K562 (cell line): ENCODE measurements at regions not wholly inside any gene's neighbourhood (a gene's known extent, or its start where the extent isn't known, plus 50 kb on each side); places are given as distances from the start of the nearest gene placed in this dataset.

ENCODE experiments used
- ATAC-seq: fragments of 200-7000 bp; cut with Tn5 transposase; 3 replicates; pipeline ENCODE4 v1.9.1; 2020; ENCODE audit warnings: moderate library complexity
- BruUV-seq: library from RNA; stranded (reverse); fragments of 400-500 nt; replicated peaks from 2 replicates; lab custom pipeline; 2021; lab: Mats Ljungman, UMichigan
- CTCF ChIA-PET: fragments of 300-600 bp; formaldehyde crosslinking; extraction: SDS; loops from one replicate; lab custom pipeline; 2021; ENCODE audit warnings: low intra/inter-chr PET ratio; lab: Yijun Ruan, JAX
- POLR2A ChIA-PET: fragments of 300-600, 350-650 bp; sonication (Branson Sonifier 250); formaldehyde crosslinking; extraction: SDS; loops from one replicate; lab custom pipeline; 2021; ENCODE audit warnings: antibody characterized with exemption, inconsistent platforms; lab: Yijun Ruan, JAX
- DNase-seq, 4 experiments: peaks; one replicate each; pipeline versions ENCODE4 v3.0.0 to v3.0.0-alpha.2; 2011 to 2018; ENCODE audit warnings: low spot score in 3 of 4, mixed read lengths in 3 of 4; ENCODE audit errors: extremely low read depth in 1 of 4
- FAIRE-seq: peaks from 2 replicates; lab custom pipeline; 2011; peaks lifted over from hg19 to GRCh38; lab: Jason Lieb, UNC
- H2AFZ ChIP-seq: 2 replicates; pipeline ENCODE4 v1.6.0; 2011; ENCODE audit warnings: low read depth, low read length, control low read depth, inconsistent platforms
- H3K27ac ChIP-seq: fragments of 200-600 bp; 3 replicates; pipeline ENCODE4 v1.8.0; 2011; ENCODE audit warnings: low read depth, mild to moderate bottlenecking, control low read depth, inconsistent platforms, low read length, moderate library complexity, mixed read lengths; ENCODE audit errors: extremely low read depth
- H3K27me3 ChIP-seq, 2 experiments: fragments of 300-600 bp in 1 of 2; 2 replicates in 1 of 2; 3 replicates in 1 of 2; pipeline versions ENCODE4 v1.6.0 to v1.8.0; 2011; ENCODE audit warnings: inconsistent platforms in 2 of 2, low read length in 2 of 2, mild to moderate bottlenecking in 1 of 2, mixed read lengths in 1 of 2, moderate library complexity in 1 of 2; ENCODE audit not compliant: control insufficient read depth in 2 of 2, insufficient read depth in 2 of 2
- H3K36me3 ChIP-seq: fragments of 300-600 bp; 3 replicates; pipeline ENCODE4 v1.8.0; 2011; ENCODE audit warnings: mild to moderate bottlenecking, low read length, inconsistent platforms; ENCODE audit not compliant: control insufficient read depth, insufficient read depth
- H3K4me1 ChIP-seq, 2 experiments: fragments of 200-600 bp in 1 of 2; replicated peaks in 1 of 2; 2 replicates in 1 of 2; 3 replicates in 1 of 2; pipeline versions ENCODE4 v1.5.1 to v1.8.0; 2011; ENCODE audit warnings: inconsistent platforms in 2 of 2, low read length in 2 of 2, mild to moderate bottlenecking in 1 of 2, mixed read lengths in 1 of 2, moderate library complexity in 1 of 2; ENCODE audit not compliant: control insufficient read depth in 2 of 2, insufficient read depth in 2 of 2
- H3K4me2 ChIP-seq: 2 replicates; pipeline ENCODE4 v1.6.1; 2011; ENCODE audit warnings: low read length, control low read depth, inconsistent platforms, mixed read lengths; ENCODE audit not compliant: insufficient read depth
- H3K4me3 ChIP-seq: fragments of 200-600 bp; sonication (generic), shearing (Covaris generic); 2 replicates; pipeline ENCODE4 v1.5.1; 2016; ENCODE audit warnings: control low read depth, inconsistent platforms
- H3K79me2 ChIP-seq: fragments of 200-600 bp; 3 replicates; pipeline ENCODE4 v1.8.0; 2011; ENCODE audit warnings: low read length, inconsistent platforms; ENCODE audit not compliant: control insufficient read depth, insufficient read depth
- H3K9ac ChIP-seq, 2 experiments: 2 replicates each; pipeline versions ENCODE4 v1.6.0 to v1.6.1; 2011; ENCODE audit warnings: low read depth in 2 of 2, low read length in 2 of 2, control low read depth in 1 of 2, inconsistent platforms in 1 of 2, mild to moderate bottlenecking in 1 of 2, mixed read lengths in 1 of 2; ENCODE audit not compliant: insufficient read depth in 1 of 2
- H3K9me1 ChIP-seq: one replicate; pipeline ENCODE4 v1.6.0; 2011; ENCODE audit warnings: inconsistent platforms, mild to moderate bottlenecking, low read length, moderate library complexity; ENCODE audit not compliant: control insufficient read depth, insufficient read depth
- H3K9me3 ChIP-seq: replicated peaks from 2 replicates; pipeline ENCODE4 v1.5.1; 2011; ENCODE audit warnings: low read depth, low read length, inconsistent platforms; ENCODE audit not compliant: control insufficient read depth, insufficient read depth
- H4K20me1 ChIP-seq: replicated peaks from 2 replicates; pipeline ENCODE4 v1.6.1; 2011; ENCODE audit warnings: low read length, inconsistent platforms, mixed read lengths; ENCODE audit not compliant: control insufficient read depth, insufficient read depth
- BRD9 ChIP-seq: fragments of 450-650 bp; IDR thresholded peaks from 2 replicates; pipeline ENCODE4 v1.6.1; 2018; ENCODE audit warnings: low read depth; ENCODE audit not compliant: partially characterized antibody
- HNRNPL ChIP-seq: fragments of 200-400 bp; formaldehyde crosslinking; IDR thresholded peaks from 2 replicates; pipeline ENCODE4 v1.6.1; 2017; ENCODE audit warnings: low read depth, mild to moderate bottlenecking, low read length
- KDM1A ChIP-seq, 2 experiments: fragments of 450-650 bp; IDR thresholded peaks; 2 replicates each; pipeline ENCODE4 v1.6.1; 2016; ENCODE audit warnings: mild to moderate bottlenecking in 2 of 2
- MED1 ChIP-seq: sonication (generic); formaldehyde crosslinking; IDR thresholded peaks from 2 replicates; pipeline ENCODE4 v1.8.1; 2023; ENCODE audit warnings: missing genetic modification reagents, borderline replicate concordance
- NFIC ChIP-seq: fragments of 450-650 bp; IDR thresholded peaks from 2 replicates; pipeline ENCODE4 v1.6.1; 2017; ENCODE audit warnings: mild to moderate bottlenecking, inconsistent platforms
- NRF1 ChIP-seq, 2 experiments: fragments of 450-650 bp; IDR thresholded peaks in 1 of 2; conservative IDR thresholded peaks in 1 of 2; 2 replicates each; pipeline ENCODE4 v1.6.1; 2014; ENCODE audit warnings: mild to moderate bottlenecking in 2 of 2
- PHTF2 ChIP-seq: fragments of 250-450 bp; sonication (Bioruptor Pico); IDR thresholded peaks from 2 replicates; pipeline ENCODE4 v1.5.0; 2021; ENCODE audit warnings: mild to moderate bottlenecking
- RBM25 ChIP-seq: fragments of 200-400 bp; formaldehyde crosslinking; IDR thresholded peaks from 2 replicates; pipeline ENCODE4 v1.6.1; 2018; ENCODE audit warnings: low read length, low read depth, moderate library complexity; ENCODE audit not compliant: severe bottlenecking
- RBM39 ChIP-seq: fragments of 200-400 bp; formaldehyde crosslinking; optimal IDR thresholded peaks from 2 replicates; pipeline ENCODE3; 2018; ENCODE audit warnings: low read depth, low read length
- SNAPC5 ChIP-seq: fragments of 250-450 bp; sonication (Bioruptor Pico); IDR thresholded peaks from 2 replicates; pipeline ENCODE4 v1.8.0; 2021; ENCODE audit warnings: moderate library complexity, mild to moderate bottlenecking, inconsistent platforms
- SREBF1 ChIP-seq: fragments of 150-350 bp; IDR thresholded peaks from 2 replicates; pipeline ENCODE4 v1.6.1; 2014; ENCODE audit warnings: antibody characterized with exemption, low read depth, low read length, borderline replicate concordance
- SRSF1 ChIP-seq: fragments of 200-400 bp; formaldehyde crosslinking; IDR thresholded peaks from 2 replicates; pipeline ENCODE4 v1.6.1; 2017; ENCODE audit warnings: mild to moderate bottlenecking, low read depth, low read length, moderate library complexity
- ZBTB49 ChIP-seq: sonication (generic); formaldehyde crosslinking; IDR thresholded peaks from 2 replicates; pipeline ENCODE4 v1.8.0; 2022; ENCODE audit warnings: missing genetic modification reagents, mild to moderate bottlenecking, borderline replicate concordance
- ZFP36 ChIP-seq: fragments of 150-350 bp; IDR thresholded peaks from 2 replicates; pipeline ENCODE4 v1.6.1; 2018; ENCODE audit warnings: low read length, low read depth; ENCODE audit not compliant: partially characterized antibody
- ZNF253 ChIP-seq: fragments of 250-450 bp; sonication (Bioruptor Pico); conservative IDR thresholded peaks from 2 replicates; pipeline ENCODE4 v1.6.1; 2021; ENCODE audit warnings: mild to moderate bottlenecking
- ZNF518B ChIP-seq: fragments of 250-450 bp; sonication (Bioruptor Pico); IDR thresholded peaks from 2 replicates; pipeline ENCODE4 v1.5.0; 2021; ENCODE audit warnings: mild to moderate bottlenecking, moderate library complexity
- WGBS: fragments of 100-300 bp; shearing (Covaris generic); methylation state at CpG from one replicate; pipeline ENCODE4 v1.1.6; 2016; ENCODE audit warnings: low coverage, mixed read lengths; ENCODE audit not compliant: insufficient coverage; ENCODE audit errors: missing lambda C conversion rate; 5-methylcytosine and 5-hydroxymethylcytosine counted together
- in situ Hi-C: fragments of 300-500 bp; cut with MboI; formaldehyde crosslinking; loops from 4 replicates; pipeline ENCODE4 v1.15.0; 2018; ENCODE audit warnings: inconsistent platforms, mixed read lengths
- intact Hi-C: fragments of 100-400 bp; cut with micrococcal nuclease; formaldehyde crosslinking; loops from 2 replicates; pipeline ENCODE4 v1.14.2; 2022

GRCh38 chr2:23299476-23300195, 85.3 kb upstream of the KLHL29 start:
- Histone ChIP-seq H3K9me3 (no peaks in the 10 kb centered on the region), H4K20me1 (no peaks in the 10 kb centered on the region), H3K9me1 (no peaks in the 10 kb centered on the region), H3K4me1 (no peaks in the 10 kb centered on the region), H3K27ac (no peak overlapping the region), H3K4me3 (no peak overlapping the region), H2AFZ (no peak overlapping the region), H3K79me2 (no peaks in the 10 kb centered on the region), H3K36me3 (no peaks in the 10 kb centered on the region), H3K9ac (no peak overlapping the region), H3K27me3 (peaks cover 0 to 7% of the 10 kb centered on the region in 2 experiments; a peak in 1 of 5 replicates), H3K4me2 (no peak overlapping the region)
- ChIA-PET CTCF (no interaction called here), POLR2A (no interaction called here)
- in situ Hi-C loops, result no loop called here
- no TSS peak for BruUV-seq
- intact Hi-C loops, result no loop called here
- under 1% methylated on average over 8 of the region's 8 CpGs for WGBS
- no peak for ATAC-seq
- FAIRE-seq, result no peak
- no peak for DNase-seq
- TF ChIP-seq NFIC (no peak), ZNF253 (CRISPR knock-in tag) (no peak), ZNF518B (CRISPR knock-in tag) (no peak), SNAPC5 (CRISPR knock-in tag) (no peak), HNRNPL (no peak), MED1 (CRISPR knock-in tag) (no peak), RBM39 (no peak), SREBF1 (no peak), PHTF2 (CRISPR knock-in tag) (no peak), RBM25 (no peak), BRD9 (no peak), KDM1A (IDR thresholded peaks at IDR 0.05) (no peak), SRSF1 (no peak), ZFP36 (no peak), NRF1 (conservative IDR thresholded peaks at IDR 0.05 in 1 of 2, IDR thresholded peaks at IDR 0.05 in 1 of 2) (no peak), ZBTB49 (CRISPR knock-in tag) (no peak)
